Stimulated activated CD8-positive, alpha-beta memory T cell treated with anti-CD3 and anti-CD28 coated beads, Interleukin-2, amount 100 ng/mL, for 48 hours (primary cell): ENCODE measurements at regions not wholly inside any gene's neighbourhood (a gene's known extent, or its start where the extent isn't known, plus 50 kb on each side); places are given as distances from the start of the nearest gene placed in this dataset.

Experiments used
- DNase-seq, 2 donors: peaks; one replicate each; pipeline ENCODE4 v3.0.0-alpha.2; 2020; ENCODE audit warnings: low read depth in 2 of 2

- DNase-seq: no peak
Observed at GRCh38 chr6:11358904-11359830, 126.7 kb upstream of the NEDD9 start.

GRCh38 chr6:11357285-11357684 is 124.8 kb upstream of the NEDD9 start:
- no peak for DNase-seq

GRCh38 chr6:11356404-11357155 is 124.1 kb upstream of the NEDD9 start:
- DNase-seq: no peak

- DNase-seq: peak; percentile 46 to 62
Observed at GRCh38 chr6:11353921-11354389, 121.5 kb upstream of the NEDD9 start.

DNA sequence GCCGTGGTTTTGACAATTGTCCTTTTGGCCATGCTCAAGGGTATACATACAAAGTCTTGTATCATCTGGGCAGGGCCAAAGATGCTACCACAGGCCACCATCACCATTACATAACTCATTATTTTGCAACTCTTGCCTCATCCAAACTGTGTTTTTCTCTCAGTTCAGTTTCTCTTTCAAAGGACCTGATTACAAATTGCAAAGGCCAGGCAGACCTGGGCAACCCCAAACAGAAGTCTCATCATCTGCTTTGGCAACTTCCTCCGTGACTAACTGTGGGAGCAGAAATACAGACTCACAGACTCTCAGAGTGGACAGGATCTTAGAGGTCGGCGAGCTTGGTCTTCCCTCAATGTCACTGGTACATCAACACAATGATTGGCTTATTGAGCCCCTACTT is 117.8 kb upstream of the NEDD9 start:
- DNase-seq: no peak

DNA sequence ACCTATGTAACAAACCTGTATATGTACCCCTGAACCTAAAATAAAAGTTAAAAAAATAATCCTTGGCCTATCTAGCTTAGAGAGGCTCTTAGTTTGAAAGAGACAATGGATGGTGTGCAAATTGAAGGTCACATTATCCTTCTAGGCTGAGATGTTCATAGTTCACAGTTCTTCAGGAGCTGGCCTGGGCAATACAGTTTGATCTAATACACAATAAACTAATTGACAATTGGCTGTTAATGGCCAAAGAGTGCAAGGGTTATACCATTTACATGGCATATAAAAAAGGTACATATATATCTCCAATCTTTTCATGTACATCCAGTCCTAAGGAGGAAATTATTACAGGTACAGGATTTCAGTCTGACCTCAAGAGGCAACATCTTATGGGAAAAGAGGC is 117.4 kb upstream of the NEDD9 start:
- DNase-seq: no peak

DNA sequence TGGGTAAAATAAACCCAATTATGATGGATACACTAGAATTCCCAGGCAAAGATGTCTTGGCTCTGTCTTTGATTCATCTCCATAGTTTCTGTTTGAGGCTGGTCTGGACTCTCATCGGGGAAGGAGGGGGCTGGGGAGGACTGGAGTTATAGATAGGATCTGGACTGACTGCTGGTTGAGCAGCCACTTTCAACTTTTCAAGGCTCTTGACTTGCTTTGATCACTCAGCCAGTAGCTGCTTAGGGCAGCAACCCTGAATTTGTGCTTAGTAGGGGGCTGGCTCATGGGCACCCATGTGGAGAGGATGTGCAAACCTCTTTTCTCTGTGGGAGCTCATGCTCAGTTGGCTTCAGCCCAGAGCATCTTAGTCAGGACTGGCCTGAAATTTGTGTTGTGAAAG is 114.0 kb upstream of the NEDD9 start:
- DNase-seq: no peak

DNA sequence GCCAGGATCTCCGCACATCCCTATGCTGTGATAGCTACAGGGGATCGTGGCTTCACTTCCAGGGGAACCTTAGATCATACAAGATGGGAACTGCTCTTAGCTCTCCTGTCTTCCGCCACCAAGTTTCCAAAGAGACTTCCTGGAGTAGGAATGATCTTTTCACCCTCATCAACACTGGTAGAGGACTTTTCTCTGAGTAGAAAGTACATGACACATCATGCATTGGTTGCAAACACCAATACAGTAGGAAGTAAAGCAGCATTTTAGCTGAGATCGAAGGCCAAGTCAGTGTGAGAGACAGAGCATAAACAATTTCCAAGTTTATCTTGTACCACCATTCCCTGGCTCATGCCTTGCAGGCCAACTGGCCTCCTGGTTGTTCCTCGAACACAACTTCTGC is 113.1 kb upstream of the NEDD9 start:
- no peak for DNase-seq

GRCh38 chr6:11343963-11344723 is 111.7 kb upstream of the NEDD9 start:
- DNase-seq: no peak

DNA sequence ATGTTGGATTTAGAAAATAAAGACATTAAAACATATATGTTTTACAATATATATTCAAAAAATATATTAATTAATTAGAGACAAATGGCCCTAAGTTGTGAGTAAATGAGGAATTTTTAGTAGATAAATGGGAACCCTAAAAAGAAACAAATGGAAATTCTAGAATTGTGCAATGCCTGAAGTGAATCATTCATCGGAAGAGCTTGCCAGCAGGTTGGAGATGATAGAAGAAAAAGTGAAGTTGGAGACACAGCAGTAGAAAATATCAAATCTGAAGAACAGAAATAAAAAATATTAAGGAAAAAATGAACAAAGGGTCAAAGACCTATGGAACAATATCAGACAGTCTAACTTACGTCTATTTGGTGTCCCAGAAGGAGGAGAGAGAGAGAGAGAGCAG is 109.4 kb upstream of the NEDD9 start:
- DNase-seq: no peak

DNA sequence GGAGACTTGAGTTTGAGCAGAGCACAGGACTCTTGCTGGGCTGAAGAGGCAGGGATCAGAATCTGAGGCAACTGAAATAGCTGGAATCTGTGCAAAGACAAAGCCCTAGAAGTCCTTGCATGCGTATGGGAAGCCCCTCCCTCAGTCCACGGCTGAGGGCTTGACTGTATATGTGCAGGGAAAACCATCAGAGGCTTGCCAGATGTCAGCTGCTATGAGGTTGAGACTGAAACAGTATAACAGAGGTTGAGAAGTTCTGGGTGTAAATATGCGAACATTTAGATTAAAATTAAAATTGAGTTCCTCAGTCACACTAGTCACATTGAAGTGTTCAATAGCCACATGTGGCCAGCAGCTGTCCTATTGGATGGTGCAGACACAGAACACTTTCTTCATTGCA is 108.8 kb upstream of the NEDD9 start:
- DNase-seq: no peak

GRCh38 chr6:11339380-11339779 is 106.9 kb upstream of the NEDD9 start:
- DNase-seq: no peak

GRCh38 chr6:11337306-11337705 is 104.8 kb upstream of the NEDD9 start:
- no peak for DNase-seq

DNA sequence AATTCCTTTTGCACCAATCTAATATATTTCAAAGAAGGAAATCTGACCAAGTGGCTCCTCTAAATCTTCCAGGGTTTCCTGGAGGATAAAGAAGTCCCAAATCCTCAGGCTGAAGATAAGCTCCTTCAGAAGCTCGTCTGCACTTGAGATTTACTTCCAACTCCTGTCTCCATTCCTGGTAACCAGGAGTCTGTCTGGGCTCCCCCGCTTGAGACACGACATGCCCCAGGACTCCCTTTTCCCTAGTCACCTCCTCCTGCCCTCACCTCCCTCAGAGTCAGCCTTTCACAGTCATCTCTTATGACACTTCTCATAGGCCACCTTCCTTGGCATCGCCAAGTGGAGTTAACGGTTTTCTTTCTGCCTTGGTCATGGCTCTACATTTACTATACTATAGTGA is 103.4 kb upstream of the NEDD9 start:
- DNase-seq: no peak

DNA sequence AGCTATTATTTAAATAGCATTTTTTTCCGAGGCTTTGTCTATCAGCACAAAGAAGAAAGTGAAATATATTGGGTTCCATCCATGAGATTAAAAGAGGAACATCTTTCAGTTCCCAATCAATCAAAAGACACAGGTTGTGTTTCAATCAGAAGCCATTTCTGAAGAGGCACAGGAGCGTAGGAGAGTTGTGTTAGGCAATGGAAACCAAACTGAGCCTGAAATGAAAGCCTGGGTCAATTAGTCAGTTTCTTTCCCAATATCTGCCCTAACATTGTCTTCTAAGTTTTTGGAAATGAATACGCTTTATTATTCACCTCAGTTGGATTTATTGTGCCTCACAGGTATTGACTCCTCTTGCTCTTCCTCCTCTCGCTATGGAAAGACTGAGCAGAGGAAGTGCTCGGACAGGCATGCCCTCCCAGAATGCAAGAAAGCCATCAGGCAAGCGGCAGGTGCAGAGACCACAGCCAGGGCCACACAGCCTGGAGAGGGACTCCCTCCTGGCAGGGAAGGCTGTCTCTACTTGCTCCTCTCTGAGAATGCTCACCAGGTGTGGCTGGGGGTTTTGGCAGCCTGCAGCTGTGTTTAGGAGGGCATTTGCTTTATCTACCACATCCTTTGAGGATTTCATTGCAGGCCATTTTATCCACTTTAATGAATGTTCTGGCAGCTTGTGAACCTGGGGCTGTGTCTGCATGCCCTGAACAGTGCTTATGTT is 100.8 kb upstream of the NEDD9 start:
- no peak for DNase-seq

- DNase-seq: no peak
Observed at GRCh38 chr6:11332463-11332862, 100.0 kb upstream of the NEDD9 start.

- no peak for DNase-seq
Observed at GRCh38 chr6:11331111-11331510, 98.6 kb upstream of the NEDD9 start.

- no peak for DNase-seq
Observed at GRCh38 chr6:11330413-11330760, 97.9 kb upstream of the NEDD9 start.

DNA sequence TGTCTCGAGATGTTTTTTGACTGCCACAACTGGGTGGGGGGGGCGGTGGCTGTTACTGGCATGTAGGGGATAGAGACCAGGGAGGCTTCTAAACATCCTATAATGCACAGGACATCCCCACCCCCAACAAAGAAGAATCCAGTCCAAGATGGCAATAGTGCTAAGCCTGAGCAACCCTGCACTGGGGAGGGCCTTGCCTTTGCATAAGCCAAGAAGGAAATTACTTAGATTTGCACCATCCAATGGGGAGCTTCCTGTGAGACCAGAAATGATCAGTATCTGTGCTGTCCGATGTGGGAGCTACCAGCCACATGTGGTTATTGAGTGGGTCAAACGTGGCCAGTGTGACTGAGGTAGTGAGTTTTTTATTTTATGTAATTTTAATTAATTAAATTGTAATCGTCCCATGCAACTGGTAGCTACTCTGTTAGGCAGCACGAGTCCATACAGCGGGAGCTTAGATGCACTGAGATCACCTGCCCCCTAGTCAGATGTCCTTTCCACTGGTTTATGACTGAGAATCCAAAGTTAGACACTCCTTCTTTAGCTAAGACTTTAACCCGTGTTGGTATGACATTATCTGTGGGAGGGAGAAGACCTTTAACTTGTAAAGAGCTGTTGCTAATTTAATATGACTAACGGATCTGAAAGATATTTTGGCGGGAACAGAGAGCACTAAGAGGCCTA is 97.4 kb upstream of the NEDD9 start:
- DNase-seq: no peak

DNA sequence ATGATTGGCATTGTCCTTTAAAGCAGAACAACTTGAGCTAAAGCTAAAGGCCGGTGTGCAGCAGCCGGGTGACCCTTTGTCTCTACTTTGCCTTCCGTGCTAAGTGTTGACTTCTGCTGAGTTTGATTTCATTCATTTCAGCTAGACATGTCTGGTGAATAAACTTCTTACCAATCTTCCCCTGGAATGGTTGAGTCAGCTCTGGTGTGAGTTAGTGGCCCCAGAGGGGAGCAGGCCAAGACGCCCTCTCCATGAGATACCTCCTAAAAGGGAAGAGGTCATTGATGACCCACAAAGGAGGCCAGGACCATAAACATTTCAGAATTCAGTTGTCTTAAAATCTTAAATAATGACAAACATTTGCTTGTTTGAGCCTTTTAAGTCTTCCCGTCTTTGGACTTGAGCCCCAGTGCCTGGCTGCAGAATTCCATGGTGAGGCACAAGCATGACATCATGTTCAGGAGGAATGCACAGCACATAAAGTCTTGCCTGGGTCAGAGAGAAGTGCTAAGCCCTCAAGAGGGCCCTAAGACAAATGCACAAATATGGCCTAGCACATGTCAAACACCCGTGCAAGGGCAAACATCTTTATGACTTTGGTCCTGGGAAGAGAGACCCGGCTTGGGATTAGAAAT is 96.3 kb upstream of the NEDD9 start:
- no peak for DNase-seq

DNA sequence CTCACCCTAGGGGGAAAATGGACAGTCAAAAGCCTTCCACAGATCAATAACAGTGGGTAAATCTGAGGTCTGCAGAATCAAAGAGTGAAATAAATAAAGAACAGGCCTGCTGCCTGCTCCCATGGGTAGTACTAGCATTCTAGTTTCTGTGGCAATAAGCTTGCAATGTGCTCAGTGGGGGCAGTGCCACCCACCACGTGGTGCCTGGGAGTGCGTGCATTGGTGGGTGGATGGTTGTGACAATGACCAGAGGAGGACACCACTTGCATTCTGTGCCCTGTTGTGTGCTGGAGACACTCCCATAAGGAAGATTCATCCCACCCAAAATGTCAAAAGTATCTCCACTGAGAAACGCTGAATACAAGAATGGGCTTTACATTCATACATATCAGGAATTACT is 95.5 kb upstream of the NEDD9 start:
- no peak for DNase-seq
